ENCODE measurements at regions not wholly inside any gene's neighbourhood (a gene's known extent, or its start where the extent isn't known, plus 50 kb on each side); places are given as distances from the start of the nearest gene placed in this dataset.

DNA sequence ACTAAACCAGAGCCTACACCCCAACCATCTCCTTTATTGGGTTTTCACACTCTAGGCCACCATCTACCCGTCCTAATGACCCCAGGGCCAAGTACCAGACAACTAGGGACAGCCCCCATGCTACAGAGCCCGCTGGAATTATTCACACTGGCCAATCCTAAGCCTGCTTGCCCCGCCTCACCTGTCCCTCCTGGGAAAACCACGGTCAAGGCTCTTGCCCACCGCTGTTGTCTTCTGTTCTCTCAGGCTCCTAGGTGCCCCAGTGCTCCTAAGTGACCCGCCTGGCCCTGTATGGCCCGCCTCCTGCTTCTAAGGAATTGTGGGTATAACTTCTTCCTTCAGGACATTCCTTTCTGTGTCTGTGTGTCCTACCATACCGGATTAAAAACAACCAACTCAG, 453.4 kb downstream of the CD83 start:
- H3K27ac ChIP-seq (ENCODE audit: low read length), result no peak overlapping the region
- ATAC-seq (no peak), DNase-seq (ENCODE audit: low read depth, low spot score) (no peak)
- no peaks in the 10 kb centered on the region for H3K9me3 ChIP-seq (ENCODE audit: control insufficient read depth, insufficient read depth, low read depth, low read length)
- intact Hi-C loops (cut with micrococcal nuclease; ENCODE audit: unreplicated experiment), result no loop called here
- BruUV-seq (replicated peaks), result no TSS peak
- POLR2A ChIA-PET, result no interaction called here
- TF ChIP-seq TCF7L2 (IDR thresholded peaks at IDR 0.05; ENCODE audit: low read depth, low read length) (no peak), POLR2AphosphoS5 (IDR thresholded peaks at IDR 0.05; ENCODE audit: low read depth, low read length) (no peak), SIN3A (IDR thresholded peaks at IDR 0.05; ENCODE audit: borderline replicate concordance, insufficient read depth, low read depth, low read length) (no peak)
- TF ChIP-seq, protein P1, sequence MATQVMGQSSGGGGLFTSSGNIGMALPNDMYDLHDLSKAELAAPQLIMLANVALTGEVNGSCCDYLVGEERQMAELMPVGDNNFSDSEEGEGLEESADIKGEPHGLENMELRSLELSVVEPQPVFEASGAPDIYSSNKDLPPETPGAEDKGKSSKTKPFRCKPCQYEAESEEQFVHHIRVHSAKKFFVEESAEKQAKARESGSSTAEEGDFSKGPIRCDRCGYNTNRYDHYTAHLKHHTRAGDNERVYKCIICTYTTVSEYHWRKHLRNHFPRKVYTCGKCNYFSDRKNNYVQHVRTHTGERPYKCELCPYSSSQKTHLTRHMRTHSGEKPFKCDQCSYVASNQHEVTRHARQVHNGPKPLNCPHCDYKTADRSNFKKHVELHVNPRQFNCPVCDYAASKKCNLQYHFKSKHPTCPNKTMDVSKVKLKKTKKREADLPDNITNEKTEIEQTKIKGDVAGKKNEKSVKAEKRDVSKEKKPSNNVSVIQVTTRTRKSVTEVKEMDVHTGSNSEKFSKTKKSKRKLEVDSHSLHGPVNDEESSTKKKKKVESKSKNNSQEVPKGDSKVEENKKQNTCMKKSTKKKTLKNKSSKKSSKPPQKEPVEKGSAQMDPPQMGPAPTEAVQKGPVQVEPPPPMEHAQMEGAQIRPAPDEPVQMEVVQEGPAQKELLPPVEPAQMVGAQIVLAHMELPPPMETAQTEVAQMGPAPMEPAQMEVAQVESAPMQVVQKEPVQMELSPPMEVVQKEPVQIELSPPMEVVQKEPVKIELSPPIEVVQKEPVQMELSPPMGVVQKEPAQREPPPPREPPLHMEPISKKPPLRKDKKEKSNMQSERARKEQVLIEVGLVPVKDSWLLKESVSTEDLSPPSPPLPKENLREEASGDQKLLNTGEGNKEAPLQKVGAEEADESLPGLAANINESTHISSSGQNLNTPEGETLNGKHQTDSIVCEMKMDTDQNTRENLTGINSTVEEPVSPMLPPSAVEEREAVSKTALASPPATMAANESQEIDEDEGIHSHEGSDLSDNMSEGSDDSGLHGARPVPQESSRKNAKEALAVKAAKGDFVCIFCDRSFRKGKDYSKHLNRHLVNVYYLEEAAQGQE (IDR thresholded peaks at IDR 0.05; ENCODE audit: insufficient read depth in 1 of 2, low read depth in 2 of 2, low read length in 1 of 2), result no peak
- TF ChIP-seq, protein P2, sequence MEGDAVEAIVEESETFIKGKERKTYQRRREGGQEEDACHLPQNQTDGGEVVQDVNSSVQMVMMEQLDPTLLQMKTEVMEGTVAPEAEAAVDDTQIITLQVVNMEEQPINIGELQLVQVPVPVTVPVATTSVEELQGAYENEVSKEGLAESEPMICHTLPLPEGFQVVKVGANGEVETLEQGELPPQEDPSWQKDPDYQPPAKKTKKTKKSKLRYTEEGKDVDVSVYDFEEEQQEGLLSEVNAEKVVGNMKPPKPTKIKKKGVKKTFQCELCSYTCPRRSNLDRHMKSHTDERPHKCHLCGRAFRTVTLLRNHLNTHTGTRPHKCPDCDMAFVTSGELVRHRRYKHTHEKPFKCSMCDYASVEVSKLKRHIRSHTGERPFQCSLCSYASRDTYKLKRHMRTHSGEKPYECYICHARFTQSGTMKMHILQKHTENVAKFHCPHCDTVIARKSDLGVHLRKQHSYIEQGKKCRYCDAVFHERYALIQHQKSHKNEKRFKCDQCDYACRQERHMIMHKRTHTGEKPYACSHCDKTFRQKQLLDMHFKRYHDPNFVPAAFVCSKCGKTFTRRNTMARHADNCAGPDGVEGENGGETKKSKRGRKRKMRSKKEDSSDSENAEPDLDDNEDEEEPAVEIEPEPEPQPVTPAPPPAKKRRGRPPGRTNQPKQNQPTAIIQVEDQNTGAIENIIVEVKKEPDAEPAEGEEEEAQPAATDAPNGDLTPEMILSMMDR (IDR thresholded peaks at IDR 0.05), result no peak
- no peak overlapping the region for H3K4me3 ChIP-seq (ENCODE audit: low read depth in 2 of 2, low read length in 2 of 2)
- H3K36me3 ChIP-seq (ENCODE audit: control insufficient read depth, insufficient read depth, low read length), result no peaks in the 10 kb centered on the region
- H3K4me1 ChIP-seq (ENCODE audit: control insufficient read depth, insufficient read depth, low read length), result no peaks in the 10 kb centered on the region
- CTCF ChIA-PET, result no interaction called here
- in situ Hi-C loops (cut with HindIII; ENCODE audit: low pct_unique_long_range_greater_than_20kb, low sequenced_read_pairs), result no loop called here
- no peaks in the 10 kb centered on the region for H3K27me3 ChIP-seq (ENCODE audit: control insufficient read depth, insufficient read depth, low read length)

DNA sequence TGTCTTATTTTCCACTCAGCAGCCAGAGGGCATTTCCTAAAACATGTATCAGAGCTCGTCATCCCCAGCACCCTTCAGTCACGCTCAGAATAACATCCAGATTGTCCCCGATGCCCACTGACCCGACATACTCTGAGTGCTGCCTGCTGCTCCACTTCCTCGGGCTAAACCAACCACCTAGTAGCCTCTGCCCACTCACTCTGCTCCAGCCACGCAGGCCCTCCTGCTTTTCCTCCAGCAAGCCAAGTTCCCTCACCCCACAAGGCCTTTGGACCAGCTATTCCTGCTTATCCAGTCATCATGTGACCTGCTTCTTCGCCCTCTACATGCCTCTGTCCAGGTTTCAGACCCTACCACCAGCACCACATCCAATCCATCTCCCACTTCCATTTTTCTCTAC, 454.2 kb downstream of the CD83 start:
- Histone ChIP-seq H3K27me3 (ENCODE audit: control insufficient read depth, insufficient read depth, low read length) (no peaks in the 10 kb centered on the region), H3K9me3 (ENCODE audit: control insufficient read depth, insufficient read depth, low read depth, low read length) (no peaks in the 10 kb centered on the region), H3K27ac (ENCODE audit: low read length) (no peak overlapping the region), H3K36me3 (ENCODE audit: control insufficient read depth, insufficient read depth, low read length) (no peaks in the 10 kb centered on the region), H3K4me3 (ENCODE audit: low read depth in 2 of 2, low read length in 2 of 2) (no peak overlapping the region), H3K4me1 (ENCODE audit: control insufficient read depth, insufficient read depth, low read length) (no peaks in the 10 kb centered on the region)
- intact Hi-C loops (cut with micrococcal nuclease; ENCODE audit: unreplicated experiment) (no loop called here), in situ Hi-C loops (cut with HindIII; ENCODE audit: low pct_unique_long_range_greater_than_20kb, low sequenced_read_pairs) (no loop called here)
- no TSS peak for BruUV-seq (replicated peaks)
- no peak for DNase-seq (ENCODE audit: low read depth, low spot score)
- ChIA-PET CTCF (no interaction called here), POLR2A (no interaction called here)
- TF ChIP-seq SIN3A (IDR thresholded peaks at IDR 0.05; ENCODE audit: borderline replicate concordance, insufficient read depth, low read depth, low read length), result no peak
- TF ChIP-seq POLR2AphosphoS5 (IDR thresholded peaks at IDR 0.05; ENCODE audit: low read depth, low read length), result no peak
- TF ChIP-seq, protein P1 (IDR thresholded peaks at IDR 0.05; ENCODE audit: insufficient read depth in 1 of 2, low read depth in 2 of 2, low read length in 1 of 2), result no peak
- TF ChIP-seq, protein P2 (IDR thresholded peaks at IDR 0.05), result no peak
- no peak for TF ChIP-seq TCF7L2 (IDR thresholded peaks at IDR 0.05; ENCODE audit: low read depth, low read length)
- ATAC-seq, result no peak
